DMS 273 treated with DMSO at 0.1 percent for 48 hours (cell line): ENCODE measurements at regions not wholly inside any gene's neighbourhood (a gene's known extent, or its start where the extent isn't known, plus 50 kb on each side); places are given as distances from the start of the nearest gene placed in this dataset.

Experiments
- DNase-seq: peaks from one replicate; lab custom pipeline; 2025; lab: John Stamatoyannopoulos, UW

DNA sequence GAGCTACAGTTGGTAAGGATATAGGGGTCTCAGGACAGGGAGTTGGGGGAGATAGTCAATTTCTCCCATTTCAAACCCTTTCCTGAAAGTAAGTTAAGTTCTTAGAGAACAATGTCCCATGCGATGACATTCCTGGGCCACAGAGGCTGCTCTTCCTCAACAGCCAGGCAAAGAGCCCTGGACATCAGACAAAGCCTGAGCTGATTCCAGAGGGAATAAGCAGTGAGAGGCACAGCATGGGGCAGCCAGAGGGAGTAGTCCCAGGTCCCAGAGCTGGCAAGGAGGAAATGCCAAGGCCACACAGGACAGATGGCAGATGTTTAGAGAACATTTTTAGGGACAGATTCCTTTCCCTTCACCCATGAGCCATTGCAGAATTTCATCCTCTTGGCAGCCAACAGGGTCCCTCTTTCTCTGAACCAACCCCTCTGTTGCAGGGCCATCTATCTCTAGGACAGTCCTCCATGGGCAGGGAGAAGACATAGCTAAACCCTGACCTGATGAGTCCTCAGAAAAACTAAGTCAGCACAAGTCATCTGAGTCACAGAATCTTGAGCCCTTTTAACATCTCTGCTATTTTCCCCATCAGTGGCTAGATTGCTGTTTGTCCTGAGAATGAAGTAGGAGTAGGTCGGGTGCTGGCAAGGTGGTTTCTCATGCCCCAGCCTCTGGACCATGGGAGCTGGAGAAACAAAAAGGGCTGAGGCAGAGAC, 60.3 kb upstream of the CALM2 start:
- DNase-seq = no peak

DNA sequence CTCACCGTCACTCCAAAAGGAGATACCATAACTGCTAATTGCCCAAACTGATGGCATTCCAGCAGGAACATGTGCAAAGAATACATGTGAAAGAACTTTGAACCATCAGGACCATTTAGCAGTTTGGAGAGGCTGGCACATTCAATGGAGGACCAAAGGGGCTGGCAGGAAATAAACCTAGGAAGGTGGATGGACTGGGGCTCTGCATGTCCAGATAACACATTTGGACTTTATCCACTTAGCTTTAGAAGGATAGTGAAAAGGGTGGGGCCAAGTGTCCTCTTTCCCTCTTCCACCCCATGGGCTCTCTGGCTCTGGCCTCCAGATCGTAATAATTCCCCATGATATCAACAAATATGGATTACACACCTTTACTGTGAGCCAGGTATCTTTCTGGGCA, 58.8 kb upstream of the CALM2 start:
- no peak for DNase-seq

DNA sequence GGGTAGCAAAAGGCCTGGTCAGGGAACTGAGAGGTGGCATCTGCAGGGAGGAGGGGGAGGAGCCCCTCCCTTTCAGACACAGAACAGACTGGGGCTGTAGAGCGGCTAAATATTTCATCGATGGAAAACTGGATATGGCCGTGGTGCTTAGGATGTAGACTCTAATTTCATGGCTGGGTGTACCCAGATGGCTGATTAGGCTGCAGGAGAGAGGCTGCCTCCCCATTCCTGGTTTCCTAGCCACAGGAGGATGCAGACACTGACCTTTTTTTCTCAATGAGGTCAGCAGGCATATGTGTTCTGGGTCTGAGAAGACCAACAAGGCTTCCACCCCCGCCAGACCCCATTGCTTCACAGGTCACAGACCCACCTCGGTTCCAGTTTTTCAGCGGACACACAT, 58.1 kb upstream of the CALM2 start:
- DNase-seq = no peak

DNA sequence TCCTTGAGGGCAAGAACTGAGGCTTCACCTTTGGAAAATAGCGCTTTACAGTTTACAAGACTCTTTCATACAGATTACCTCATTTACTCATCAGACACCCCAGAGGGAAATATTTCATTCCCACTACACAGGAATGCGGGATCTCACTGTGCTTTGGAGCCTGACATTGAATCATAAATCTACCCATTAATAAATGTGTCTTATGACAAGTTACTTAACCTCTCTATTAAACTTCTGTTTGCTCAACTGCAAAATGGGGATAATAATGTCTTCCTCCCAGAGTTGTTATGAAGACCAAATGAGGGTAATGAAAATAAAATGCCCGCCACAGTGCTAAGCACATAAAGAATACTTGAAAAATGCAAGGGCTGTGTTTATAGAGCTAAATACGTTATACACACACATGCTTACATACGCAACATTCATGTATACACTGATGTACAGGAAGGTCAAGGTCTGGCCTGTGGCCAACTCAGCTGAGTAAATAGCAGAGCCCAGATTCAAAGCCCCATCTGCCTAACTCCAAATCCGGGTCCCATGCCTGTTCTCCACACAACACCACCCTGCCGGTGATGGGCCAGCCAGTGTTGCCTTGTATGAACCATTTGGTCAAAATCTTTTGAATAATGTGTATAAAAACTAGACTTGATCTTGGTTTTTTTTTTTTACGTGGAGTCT, 56.6 kb upstream of the CALM2 start:
- DNase-seq = no peak

DNA sequence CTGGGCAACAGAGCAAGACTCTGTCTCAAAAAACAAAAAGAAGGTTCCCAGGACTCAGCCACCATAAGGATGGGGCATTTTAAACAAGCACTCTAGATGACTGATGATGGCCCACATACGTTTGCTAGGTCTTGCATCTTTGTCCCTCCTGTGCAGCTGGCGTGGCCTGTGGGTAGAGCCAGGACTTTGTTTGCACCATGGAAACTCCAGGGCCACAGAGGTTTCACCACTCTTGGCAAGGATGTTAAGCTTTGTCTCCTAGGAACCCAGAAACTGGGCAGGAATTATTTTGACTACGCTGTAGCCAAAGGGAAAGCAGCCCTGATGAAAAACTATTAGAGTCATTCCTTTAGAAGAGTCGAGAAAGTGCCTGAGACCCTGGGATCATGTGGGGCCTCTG, 54.1 kb upstream of the CALM2 start:
- DNase-seq = no peak

DNA sequence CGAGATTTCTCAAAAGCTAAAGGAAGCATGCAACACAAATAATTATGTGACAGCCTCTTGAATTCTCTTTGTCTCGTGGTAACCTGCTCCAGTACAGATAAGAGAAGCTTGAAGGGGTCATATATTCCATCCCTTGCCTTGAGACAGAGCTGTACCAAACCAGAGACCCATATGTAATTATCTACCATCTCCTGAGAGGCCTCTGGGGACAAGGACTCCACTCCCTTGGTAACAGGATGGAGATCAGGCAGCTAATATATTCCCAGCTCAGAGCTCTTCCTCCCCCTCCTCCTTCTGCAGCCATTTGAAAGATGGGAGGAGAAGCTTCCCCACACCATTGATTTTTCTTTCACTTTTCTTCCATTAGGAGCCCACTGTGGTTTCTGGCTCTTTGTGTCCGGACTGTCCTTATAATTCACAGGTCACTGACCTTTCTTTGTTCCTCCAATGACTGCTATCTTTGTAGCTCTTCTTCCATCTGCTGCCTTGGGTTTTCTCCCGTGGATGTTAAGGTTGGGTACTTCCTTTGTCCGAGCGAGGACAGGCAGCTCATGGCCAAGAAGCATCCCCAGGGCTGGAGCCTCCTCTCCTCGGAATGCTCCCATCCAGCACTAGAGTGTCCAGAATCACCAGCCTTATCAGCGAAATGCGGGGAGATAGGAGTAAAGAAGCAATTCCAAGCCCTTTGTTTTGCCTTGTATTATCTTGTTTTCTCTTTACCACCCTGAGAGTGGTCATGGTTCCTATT, 51.4 kb upstream of the CALM2 start:
- no peak for DNase-seq

DNA sequence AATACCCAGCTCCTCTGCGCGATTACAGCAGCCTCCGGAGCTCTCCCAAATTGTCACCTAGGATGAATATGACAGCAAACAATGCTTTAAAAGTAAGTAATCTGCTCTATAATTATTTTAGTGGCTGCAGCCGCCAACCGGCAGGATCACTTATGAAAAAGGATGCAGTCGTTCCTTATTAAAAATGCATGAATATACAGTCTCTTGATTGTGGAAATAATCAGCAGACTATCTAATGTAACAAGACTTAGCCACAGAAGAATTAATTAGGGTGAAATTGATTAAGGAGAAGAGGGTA, 50.6 kb upstream of the CALM2 start:
- DNase-seq = no peak

DNA sequence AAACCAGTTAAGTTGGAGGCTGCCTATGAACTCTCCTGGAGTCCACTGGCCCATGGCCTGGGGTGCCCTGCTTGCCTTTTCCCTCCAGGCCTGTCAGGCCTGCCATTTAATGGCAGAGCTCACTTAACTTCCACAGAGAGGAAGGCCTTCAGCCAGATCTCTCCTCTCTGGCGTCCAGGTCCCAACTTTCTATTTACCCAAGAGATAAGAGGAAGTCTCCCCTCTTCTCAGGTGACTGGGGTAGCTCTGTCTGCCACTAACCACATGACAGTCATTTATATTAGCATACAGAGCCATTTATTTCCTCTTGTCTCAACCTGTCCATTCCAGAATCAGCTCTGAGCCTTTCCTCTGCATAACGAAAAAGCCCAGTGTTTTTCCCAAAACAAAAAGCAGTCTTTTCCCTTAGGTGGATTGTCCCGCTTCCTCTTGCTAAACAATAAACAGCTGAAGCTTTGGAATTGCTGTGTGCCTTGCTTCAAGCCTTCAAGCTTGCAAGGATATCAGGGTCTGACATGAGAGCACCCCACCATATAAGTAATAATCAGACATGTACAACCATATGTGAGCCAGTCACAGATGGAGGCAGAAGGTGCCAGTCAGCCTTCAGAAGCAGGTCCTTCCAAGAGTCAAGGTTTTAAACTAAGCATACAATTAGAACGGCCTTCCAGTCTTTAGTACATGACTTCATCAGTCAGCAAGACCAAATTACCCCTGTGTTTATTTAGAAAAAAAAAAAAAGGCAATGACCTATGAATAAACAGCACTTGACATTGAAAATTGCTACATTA, 50.0 kb upstream of the CALM2 start:
- DNase-seq = peak; percentile 45
